HG02571 (cell line): ENCODE measurements at regions not wholly inside any gene's neighbourhood (a gene's known extent, or its start where the extent isn't known, plus 50 kb on each side); places are given as distances from the start of the nearest gene placed in this dataset.

Source experiments
- ATAC-seq: cut with Tn5 transposase; IDR thresholded peaks from one replicate; pipeline ENCODE4 v1.9.1; 2021; ENCODE audit warnings: mild to moderate bottlenecking, moderate library complexity; ENCODE audit not compliant: unreplicated experiment

DNA sequence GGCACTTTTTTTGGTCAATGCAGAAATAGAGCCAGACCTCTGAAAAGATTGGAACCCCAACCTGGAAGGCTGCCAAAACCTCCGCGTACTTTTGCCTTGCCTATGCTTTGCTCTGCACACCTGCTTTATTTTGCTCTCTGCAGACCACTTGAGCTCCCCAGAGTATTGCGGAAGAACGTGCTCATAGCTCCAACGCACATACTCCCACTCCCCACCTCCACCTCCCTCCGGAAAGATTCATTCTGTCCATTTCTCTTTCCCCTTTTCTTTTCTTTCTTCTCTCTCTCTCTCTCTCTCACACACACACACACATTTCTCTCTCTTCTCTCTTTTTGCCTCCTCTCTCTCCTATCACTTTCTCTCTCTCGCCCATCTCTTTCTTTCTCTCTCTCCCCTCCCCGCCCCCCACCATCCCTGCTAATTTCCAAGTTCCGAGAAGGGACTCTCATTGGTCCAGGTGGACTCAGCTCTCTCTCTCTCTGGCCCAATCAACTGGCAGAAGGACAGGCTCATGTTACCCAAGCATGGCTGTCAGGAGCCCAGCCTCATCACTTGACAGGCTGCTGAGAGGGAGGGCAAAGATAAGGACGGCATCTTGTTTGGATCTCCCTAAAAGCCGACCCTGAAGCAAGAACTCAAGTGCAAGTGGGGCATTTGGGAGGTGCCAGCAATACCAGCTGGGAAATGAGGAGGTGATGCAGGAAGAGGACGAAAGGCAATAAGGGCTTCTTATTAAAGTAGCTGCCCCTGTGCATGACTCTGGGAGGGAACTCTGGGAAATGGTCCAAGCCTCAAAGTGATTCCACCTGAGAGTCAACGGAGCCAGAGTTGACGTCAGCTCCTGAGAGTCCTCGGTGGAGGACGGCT, 246.1 kb downstream of the LY86 start:
- ATAC-seq = no peak

DNA sequence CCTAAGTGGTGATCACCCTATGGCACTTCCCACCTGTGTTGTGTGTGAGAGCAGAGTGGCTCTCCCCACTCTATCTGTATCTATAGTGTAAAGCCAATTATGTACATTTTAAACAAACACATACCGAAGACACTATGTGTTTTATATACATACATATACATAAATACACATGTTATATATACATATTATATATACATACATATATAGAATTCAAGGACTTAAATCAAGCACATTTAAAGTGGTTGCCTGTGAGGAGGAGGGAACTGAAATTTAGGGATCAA, 246.6 kb downstream of the LY86 start:
- no peak for ATAC-seq

GRCh38 chr6:6836609-6837406, 248.3 kb downstream of the LY86 start:
- ATAC-seq = no peak

GRCh38 chr6:6837541-6838080, 249.1 kb downstream of the LY86 start:
- no peak for ATAC-seq

DNA sequence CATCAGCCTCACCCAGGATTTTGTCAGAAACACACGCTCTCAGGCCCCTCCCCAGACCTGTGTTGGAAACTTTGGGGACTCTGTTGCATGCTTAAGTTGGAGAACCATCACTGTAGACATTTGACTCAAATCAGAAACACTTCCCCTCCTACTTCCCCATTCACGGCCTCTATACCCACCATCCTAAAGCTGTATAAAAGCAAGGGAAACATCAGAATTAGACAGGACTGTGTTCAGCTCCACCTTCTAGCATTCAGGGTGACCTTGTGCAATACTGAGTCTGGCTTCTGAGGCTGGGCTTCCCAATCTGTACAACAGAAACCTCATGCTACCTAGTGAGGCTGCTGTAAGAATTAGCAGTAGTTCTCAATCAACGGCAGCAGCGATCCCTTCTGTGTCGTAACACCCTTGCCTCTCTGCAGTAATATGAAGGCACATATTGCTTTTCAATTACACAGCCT, 252.3 kb downstream of the LY86 start:
- no peak for ATAC-seq

- ATAC-seq = no peak
These were observed 253.1 kb downstream of the LY86 start for GRCh38 chr6:6841571-6841970.

DNA sequence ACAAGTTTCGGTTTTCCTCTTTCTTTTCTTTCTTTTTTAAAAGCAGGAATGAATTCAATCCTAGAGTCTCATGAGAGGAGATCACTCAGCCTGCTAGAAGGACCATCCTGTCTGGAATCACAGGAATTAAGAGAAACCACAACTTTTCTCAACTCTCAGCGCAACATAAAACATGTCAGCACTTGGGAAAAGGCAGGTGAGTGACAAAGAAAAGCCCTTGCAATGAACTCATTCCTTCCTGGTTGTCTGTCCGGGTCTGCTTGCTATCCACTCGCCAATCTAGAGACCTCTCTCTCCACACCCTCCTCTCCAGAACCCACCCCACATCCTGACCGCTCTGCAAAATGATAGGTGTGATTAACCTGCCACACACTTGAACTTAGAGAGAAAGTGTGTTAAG, 253.8 kb downstream of the LY86 start:
- no peak for ATAC-seq

- no peak for ATAC-seq
These were observed 254.6 kb downstream of the LY86 start for GRCh38 chr6:6843057-6843627.

GRCh38 chr6:6843777-6844176, 255.3 kb downstream of the LY86 start:
- no peak for ATAC-seq

DNA sequence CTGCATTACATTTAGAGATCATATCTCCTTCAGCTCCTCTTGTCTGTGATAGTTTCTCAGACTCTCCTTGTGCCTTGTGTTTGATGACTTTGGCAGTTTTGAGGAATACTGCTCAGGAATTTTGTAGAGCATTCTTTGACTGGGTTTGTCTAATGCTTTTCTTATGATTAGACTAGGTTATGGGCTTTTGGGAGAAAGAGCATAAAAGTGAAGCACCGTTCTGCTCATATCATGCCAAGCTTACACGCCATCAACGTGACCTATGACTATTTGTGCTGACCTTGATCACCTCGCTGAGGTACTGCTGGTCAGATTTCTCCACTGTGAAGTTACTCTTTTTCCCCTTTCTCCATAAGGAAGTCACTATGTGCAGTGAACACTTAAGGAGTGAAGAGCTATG, 256.0 kb downstream of the LY86 start:
- ATAC-seq = no peak

GRCh38 chr6:6845603-6846002, 257.1 kb downstream of the LY86 start:
- ATAC-seq = no peak

- ATAC-seq = no peak
These were observed 259.1 kb downstream of the LY86 start for GRCh38 chr6:6847591-6847990.

DNA sequence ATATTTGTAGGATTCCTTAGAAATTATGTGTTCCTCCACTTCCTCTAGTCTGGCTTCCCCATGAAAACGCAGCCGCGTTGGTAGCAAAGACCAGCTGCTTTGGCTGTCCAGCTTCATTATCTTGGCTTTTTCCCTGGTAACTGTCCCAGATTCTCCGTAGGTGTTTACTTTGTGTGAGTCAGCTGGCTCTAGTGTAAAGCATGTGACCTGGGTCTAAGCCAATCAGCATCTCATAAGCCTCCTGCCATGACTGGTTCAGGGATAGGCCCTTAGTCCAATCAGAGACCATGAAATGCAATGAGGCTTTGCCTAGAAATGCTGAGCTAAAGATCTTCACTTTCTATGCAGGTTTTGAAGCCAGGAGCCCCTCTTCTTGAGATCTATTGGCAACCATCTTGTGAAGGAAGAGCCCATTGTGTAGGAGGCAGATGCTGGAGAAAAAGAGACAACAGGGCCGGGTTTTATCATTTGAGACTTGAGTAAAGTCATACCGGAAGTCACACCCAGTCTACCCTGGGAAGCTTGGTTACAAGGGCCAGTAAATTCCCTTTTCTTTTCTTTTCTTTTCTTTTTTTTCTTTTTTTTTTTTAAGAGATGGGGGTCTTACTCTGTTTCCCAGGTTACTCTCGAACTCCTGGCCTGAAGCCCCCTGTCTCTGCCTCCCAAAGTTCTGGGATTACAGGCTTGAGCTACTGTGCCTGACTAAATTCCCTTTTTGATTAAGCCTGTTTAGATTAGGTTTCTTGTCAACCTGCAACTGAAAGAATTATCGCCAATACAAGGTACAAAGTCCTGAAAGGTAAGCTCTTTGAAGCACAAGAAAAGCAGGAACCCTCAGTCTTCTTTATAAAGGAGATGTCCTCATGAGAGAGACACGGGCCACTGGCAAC, 256.5 kb upstream of the RREB1 start:
- ATAC-seq = no peak

DNA sequence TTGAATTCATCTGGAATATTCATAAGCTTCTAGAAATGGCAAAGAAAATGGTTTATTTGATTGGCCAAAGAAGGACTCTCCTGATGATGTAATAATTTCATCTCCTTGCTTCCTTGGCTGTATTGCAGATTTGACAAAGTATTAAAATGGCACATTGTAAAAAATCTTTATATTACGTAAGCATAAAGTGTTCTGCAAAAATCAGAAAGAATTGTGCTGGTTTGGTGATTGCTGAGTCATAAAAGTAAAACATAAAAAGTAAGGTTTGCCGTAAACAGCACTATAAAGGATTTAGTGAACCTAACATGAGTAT, 255.9 kb upstream of the RREB1 start:
- ATAC-seq = no peak

GRCh38 chr6:6856538-6857523, 250.9 kb upstream of the RREB1 start:
- peak; percentile 82 for ATAC-seq

- ATAC-seq = no peak
These were observed 250.2 kb upstream of the RREB1 start for GRCh38 chr6:6857528-6857927.

- ATAC-seq = no peak
These were observed 249.2 kb upstream of the RREB1 start for GRCh38 chr6:6858533-6858982.

GRCh38 chr6:6859105-6859504, 248.7 kb upstream of the RREB1 start:
- no peak for ATAC-seq

GRCh38 chr6:6859722-6860121, 248.0 kb upstream of the RREB1 start:
- no peak for ATAC-seq

DNA sequence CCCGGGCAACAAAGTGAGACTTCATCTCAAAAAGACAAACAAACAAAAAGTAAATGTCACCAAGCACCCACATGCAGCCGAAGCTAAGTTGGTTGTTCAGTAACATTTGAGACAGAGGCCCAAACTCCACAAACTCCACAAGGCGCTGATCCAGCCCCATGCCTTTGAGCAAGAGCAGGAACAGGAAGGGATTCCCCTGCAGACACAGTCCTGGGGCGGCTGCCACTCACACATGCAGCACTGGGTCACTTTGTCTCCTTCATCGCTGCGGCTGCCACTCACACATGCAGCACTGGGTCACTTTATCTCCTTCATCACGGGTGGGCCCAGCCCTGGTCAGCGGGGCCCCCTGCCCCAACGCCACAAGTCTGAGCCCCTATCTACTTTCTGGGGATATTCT, 246.9 kb upstream of the RREB1 start:
- no peak for ATAC-seq
